ENCODE measurements at regions not wholly inside any gene's neighbourhood (a gene's known extent, or its start where the extent isn't known, plus 50 kb on each side); places are given as distances from the start of the nearest gene placed in this dataset.

DNA sequence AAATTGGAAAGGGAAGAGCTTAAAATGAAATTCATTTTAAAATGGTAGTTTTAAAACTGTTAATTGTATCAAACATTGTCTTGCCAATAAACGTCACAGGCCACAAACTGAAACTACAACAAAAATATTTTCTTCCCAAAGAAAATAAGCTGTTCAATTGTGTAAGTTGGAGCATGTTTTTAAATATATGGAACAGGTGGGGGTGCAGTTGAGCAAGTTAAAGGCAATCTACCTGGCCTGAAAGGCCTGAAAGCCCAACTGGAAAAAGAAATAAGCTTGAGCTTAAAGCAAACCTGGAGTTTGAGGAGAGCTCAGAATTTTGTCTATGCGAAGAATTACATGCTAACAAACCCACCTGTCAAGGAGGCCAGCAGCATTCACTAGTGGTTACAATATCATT lies 439.5 kb downstream of the ACTL7B start:
- Mint-ChIP-seq H3K27ac (no peak overlapping the region), H3K9me3 (peaks cover 0 to 6% (median 2%) of the 10 kb centered on the region in 7 donors), H3K4me3 (no peak overlapping the region), H3K36me3 (no peaks in the 10 kb centered on the region), H3K4me1 (peaks cover 2% of the 10 kb centered on the region), H3K27me3 (ENCODE audit: low read depth in 3 of 3) (peaks cover 0 to 1% (median 0%) of the 10 kb centered on the region in 3 donors)
- Histone ChIP-seq H3K27me3 (ENCODE audit: control insufficient read depth in 2 of 2, insufficient read depth in 2 of 2, low read length in 2 of 2) (no peaks in the 10 kb centered on the region), H3K36me3 (replicated peaks in 1 of 2; ENCODE audit: control insufficient read depth in 1 of 2, insufficient read depth in 2 of 2, low read length in 2 of 2) (no peaks in the 10 kb centered on the region), H3K4me3 (replicated peaks in 1 of 3; ENCODE audit: low read depth in 2 of 3, low read length in 3 of 3) (no peak overlapping the region), H3K79me2 (ENCODE audit: insufficient read depth, low read length) (no peaks in the 10 kb centered on the region), H3K9me3 (replicated peaks in 1 of 2; ENCODE audit: control insufficient read depth in 1 of 2, insufficient read depth in 1 of 2, low read length in 2 of 2) (no peaks in the 10 kb centered on the region), H3K9ac (ENCODE audit: insufficient read depth, low read length, poor library complexity, severe bottlenecking) (no peak overlapping the region), H3K27ac (ENCODE audit: low read depth in 1 of 2, low read length in 2 of 2) (no peak overlapping the region), H3K4me2 (replicated peaks; ENCODE audit: extremely low read depth, low read length, poor library complexity, severe bottlenecking) (no peak overlapping the region), H2AFZ (ENCODE audit: insufficient read depth, low read depth, low read length, poor library complexity, severe bottlenecking) (no peak overlapping the region), H4K20me1 (ENCODE audit: insufficient read depth, low read length) (no peaks in the 10 kb centered on the region), H3K4me1 (ENCODE audit: control insufficient read depth in 1 of 2, insufficient read depth in 2 of 2, low read length in 2 of 2) (no peaks in the 10 kb centered on the region)
- DNase-seq: no peak
- TF ChIP-seq, protein P1, sequence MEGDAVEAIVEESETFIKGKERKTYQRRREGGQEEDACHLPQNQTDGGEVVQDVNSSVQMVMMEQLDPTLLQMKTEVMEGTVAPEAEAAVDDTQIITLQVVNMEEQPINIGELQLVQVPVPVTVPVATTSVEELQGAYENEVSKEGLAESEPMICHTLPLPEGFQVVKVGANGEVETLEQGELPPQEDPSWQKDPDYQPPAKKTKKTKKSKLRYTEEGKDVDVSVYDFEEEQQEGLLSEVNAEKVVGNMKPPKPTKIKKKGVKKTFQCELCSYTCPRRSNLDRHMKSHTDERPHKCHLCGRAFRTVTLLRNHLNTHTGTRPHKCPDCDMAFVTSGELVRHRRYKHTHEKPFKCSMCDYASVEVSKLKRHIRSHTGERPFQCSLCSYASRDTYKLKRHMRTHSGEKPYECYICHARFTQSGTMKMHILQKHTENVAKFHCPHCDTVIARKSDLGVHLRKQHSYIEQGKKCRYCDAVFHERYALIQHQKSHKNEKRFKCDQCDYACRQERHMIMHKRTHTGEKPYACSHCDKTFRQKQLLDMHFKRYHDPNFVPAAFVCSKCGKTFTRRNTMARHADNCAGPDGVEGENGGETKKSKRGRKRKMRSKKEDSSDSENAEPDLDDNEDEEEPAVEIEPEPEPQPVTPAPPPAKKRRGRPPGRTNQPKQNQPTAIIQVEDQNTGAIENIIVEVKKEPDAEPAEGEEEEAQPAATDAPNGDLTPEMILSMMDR (IDR thresholded peaks at IDR 0.05): no peak
- no CpG with 5 or more reads among the region's 2 CpGs for WGBS (ENCODE audit: insufficient coverage)
- intact Hi-C loops (cut with micrococcal nuclease): no loop called here

DNA sequence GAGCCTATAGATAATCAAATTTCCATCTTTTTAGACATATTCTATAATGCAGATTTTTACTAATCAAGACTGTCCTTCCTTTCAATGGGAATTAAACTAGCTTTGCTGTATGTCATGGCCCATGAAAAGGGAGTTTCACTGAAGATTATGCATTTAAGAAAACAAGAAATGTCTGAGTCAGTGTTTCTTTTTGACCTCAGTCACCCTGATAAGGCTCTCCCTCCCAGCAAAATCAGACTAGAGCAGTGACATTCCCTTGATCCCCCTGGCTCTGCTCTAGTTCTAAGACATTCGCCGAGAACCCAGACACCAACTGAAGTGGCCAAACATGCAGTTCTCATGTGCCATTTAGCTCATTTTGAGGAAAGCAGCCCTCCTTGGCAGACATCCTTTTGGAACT lies 442.0 kb downstream of the ACTL7B start:
- H3K27ac ChIP-seq (ENCODE audit: low read depth in 1 of 2, low read length in 2 of 2): no peak overlapping the region
- no peak for DNase-seq
- H3K9me3 ChIP-seq (replicated peaks in 1 of 2; ENCODE audit: control insufficient read depth in 1 of 2, insufficient read depth in 1 of 2, low read length in 2 of 2): no peaks in the 10 kb centered on the region
- no peaks in the 10 kb centered on the region for H3K79me2 ChIP-seq (ENCODE audit: insufficient read depth, low read length)
- H2AFZ ChIP-seq (ENCODE audit: insufficient read depth, low read depth, low read length, poor library complexity, severe bottlenecking): no peak overlapping the region
- Mint-ChIP-seq H3K9me3 (peaks cover 0 to 2% (median 0%) of the 10 kb centered on the region in 7 donors), H3K4me1 (peaks cover 6% of the 10 kb centered on the region), H3K36me3 (no peaks in the 10 kb centered on the region), H3K4me3 (no peak overlapping the region), H3K27ac (no peak overlapping the region), H3K27me3 (ENCODE audit: low read depth in 3 of 3) (peaks cover 0 to 3% (median 2%) of the 10 kb centered on the region in 3 donors)
- intact Hi-C loops (cut with micrococcal nuclease): no loop called here
- H3K36me3 ChIP-seq (replicated peaks in 1 of 2; ENCODE audit: control insufficient read depth in 1 of 2, insufficient read depth in 2 of 2, low read length in 2 of 2): no peaks in the 10 kb centered on the region
- WGBS (ENCODE audit: insufficient coverage): 100% methylated on average over 2 of the region's 2 CpGs
- no peak overlapping the region for H3K9ac ChIP-seq (ENCODE audit: insufficient read depth, low read length, poor library complexity, severe bottlenecking)
- TF ChIP-seq, protein P1 (IDR thresholded peaks at IDR 0.05): no peak
- H3K27me3 ChIP-seq (ENCODE audit: control insufficient read depth in 2 of 2, insufficient read depth in 2 of 2, low read length in 2 of 2): no peaks in the 10 kb centered on the region
- no peak overlapping the region for H3K4me3 ChIP-seq (replicated peaks in 1 of 3; ENCODE audit: low read depth in 2 of 3, low read length in 3 of 3)
- no peaks in the 10 kb centered on the region for H3K4me1 ChIP-seq (ENCODE audit: control insufficient read depth in 1 of 2, insufficient read depth in 2 of 2, low read length in 2 of 2)
- H4K20me1 ChIP-seq (ENCODE audit: insufficient read depth, low read length): no peaks in the 10 kb centered on the region
- no peak overlapping the region for H3K4me2 ChIP-seq (replicated peaks; ENCODE audit: extremely low read depth, low read length, poor library complexity, severe bottlenecking)

All from CD14-positive monocyte (primary cell).